SK-N-SH (cell line): ENCODE measurements at regions not wholly inside any gene's neighbourhood (a gene's known extent, or its start where the extent isn't known, plus 50 kb on each side); places are given as distances from the start of the nearest gene placed in this dataset.

Source experiments
- CTCF ChIP-seq: fragments of 200-600 bp; sonication (generic); IDR thresholded peaks from 2 replicates; pipeline ENCODE4 v1.6.1; 2017; ENCODE audit warnings: antibody characterized with exemption, mild to moderate bottlenecking, moderate library complexity
- IRF3 ChIP-seq: fragments of 150-350 bp; IDR thresholded peaks from 2 replicates; pipeline ENCODE4 v1.6.1; 2016; ENCODE audit warnings: mild to moderate bottlenecking, low read depth, low read length
- JUND ChIP-seq: IDR thresholded peaks from 2 replicates; pipeline ENCODE4 v1.4.0; 2012
- MAX ChIP-seq: IDR thresholded peaks from 2 replicates; pipeline ENCODE4 v1.4.0; 2012; ENCODE audit warnings: low read depth
- NFIC ChIP-seq: IDR thresholded peaks from 2 replicates; pipeline ENCODE4 v1.4.0; 2012; ENCODE audit warnings: borderline replicate concordance
- POLR2AphosphoS5 ChIP-seq: IDR thresholded peaks from 2 replicates; pipeline ENCODE4 v1.6.1; 2012; ENCODE audit warnings: low read depth, low read length
- RAD21 ChIP-seq: IDR thresholded peaks from 2 replicates; pipeline ENCODE4 v1.6.1; 2012; ENCODE audit warnings: mild to moderate bottlenecking, low read length
- RCOR1 ChIP-seq: fragments of 150-350 bp; IDR thresholded peaks from 2 replicates; pipeline ENCODE4 v1.6.1; 2017; ENCODE audit warnings: antibody characterized with exemption, low read length
- REST ChIP-seq: IDR thresholded peaks from 2 replicates; pipeline ENCODE4 v1.6.1; 2012; ENCODE audit warnings: mild to moderate bottlenecking, low read depth, low read length, moderate library complexity
- TAF1 ChIP-seq: IDR thresholded peaks from 2 replicates; pipeline ENCODE4 v1.6.1; 2012; ENCODE audit warnings: low read depth, mild to moderate bottlenecking, low read length, moderate library complexity, borderline replicate concordance
- USF1 ChIP-seq: IDR thresholded peaks from 2 replicates; pipeline ENCODE4 v1.4.0; 2012; ENCODE audit warnings: low read depth, borderline replicate concordance
- USF2 ChIP-seq: fragments of 150-350 bp; IDR thresholded peaks from 2 replicates; pipeline ENCODE4 v1.6.1; 2017; ENCODE audit warnings: antibody characterized with exemption, low read length, low read depth, borderline replicate concordance

- no peak for TF ChIP-seq MAX
- no peak for TF ChIP-seq CTCF
- TF ChIP-seq NFIC = no peak
- TF ChIP-seq USF1 = no peak
- TF ChIP-seq POLR2AphosphoS5 = no peak
- no peak for TF ChIP-seq RAD21
- no peak for TF ChIP-seq USF2
- no peak for TF ChIP-seq JUND
- TF ChIP-seq TAF1 = no peak
- no peak for TF ChIP-seq RCOR1
- no peak for TF ChIP-seq IRF3
- TF ChIP-seq REST = no peak
These were observed 1334.8 kb upstream of the CELF4 start for GRCh38 chr18:38900445-38900844.
